Adrenal gland (tissue), 5 donors: ENCODE measurements at regions not wholly inside any gene's neighbourhood (a gene's known extent, or its start where the extent isn't known, plus 50 kb on each side); places are given as distances from the start of the nearest gene placed in this dataset.

ENCODE experiments used
- CTCF ChIP-seq, 6 experiments: fragments of 450-650 bp in 4 of 6; fragments of 200-600 bp in 2 of 6; sonication (generic) in 1 of 6; IDR thresholded peaks; 1 replicate in 5 of 6; 2 replicates in 1 of 6; pipeline versions ENCODE4 v1.5.1 to v1.8.0; 2016 to 2021; ENCODE audit warnings: antibody characterized with exemption in 6 of 6, mild to moderate bottlenecking in 2 of 6, moderate library complexity in 1 of 6
- POLR2A ChIP-seq, 2 donors: fragments of 450-650 bp; IDR thresholded peaks; one replicate each; pipeline ENCODE4 v1.6.1; 2017; ENCODE audit warnings: antibody characterized with exemption in 2 of 2, mild to moderate bottlenecking in 2 of 2, moderate library complexity in 1 of 2
- donor health status: DM: no; HTN: no; CAD: no.

GRCh38 chr20:10134176-10134575, 84.5 kb upstream of the SNAP25 start:
- TF ChIP-seq CTCF (IDR thresholded peaks at IDR 0.05) (no peak), POLR2A (IDR thresholded peaks at IDR 0.05) (no peak)
